CD4-positive, alpha-beta memory T cell (primary cell): ENCODE measurements at regions not wholly inside any gene's neighbourhood (a gene's known extent, or its start where the extent isn't known, plus 50 kb on each side); places are given as distances from the start of the nearest gene placed in this dataset.
A peak's percentile ranks its signal among the peaks of the same experiment; 100 is the strongest.

Source experiments
- CTCF ChIA-PET: fragments of 350-600 bp; sonication (Branson Sonifier 250); formaldehyde crosslinking; loops from one replicate; lab custom pipeline; 2021; ENCODE audit warnings: inconsistent platforms; ENCODE audit not compliant: partially characterized antibody; lab: Charles Lee
- POLR2A ChIA-PET: fragments of 350-600 bp; sonication (Branson Sonifier 250); formaldehyde crosslinking; loops from one replicate; lab custom pipeline; 2021; ENCODE audit not compliant: partially characterized antibody; lab: Charles Lee
- DNase-seq, 5 donors: peaks; one replicate each; pipeline versions ENCODE4 v3.0.0 to v3.0.0-alpha.2; 2020 to 2022; ENCODE audit warnings: mixed read lengths in 1 of 5
- H3K27ac ChIP-seq: one replicate; pipeline ENCODE4 v1.7.0; 2013; ENCODE audit warnings: low read depth, low read length
- H3K27me3 ChIP-seq: 2 replicates; pipeline ENCODE4 v1.7.0; 2013; ENCODE audit warnings: mild to moderate bottlenecking, low read length, moderate library complexity; ENCODE audit not compliant: insufficient read depth
- H3K36me3 ChIP-seq: 2 replicates; pipeline ENCODE4 v1.7.0; 2013; ENCODE audit warnings: mild to moderate bottlenecking, low read length, moderate library complexity; ENCODE audit not compliant: insufficient read depth
- H3K4me1 ChIP-seq: 2 replicates; pipeline ENCODE4 v1.7.0; 2013; ENCODE audit warnings: mild to moderate bottlenecking, low read length, moderate library complexity; ENCODE audit not compliant: insufficient read depth
- H3K4me3 ChIP-seq, 2 donors: one replicate each; pipeline ENCODE4 v1.7.0; 2013; ENCODE audit warnings: low read length in 2 of 2, mild to moderate bottlenecking in 1 of 2
- H3K9me3 ChIP-seq, 2 donors: one replicate each; pipeline ENCODE4 v1.7.0; 2013; ENCODE audit warnings: low read length in 2 of 2, control low read depth in 1 of 2; ENCODE audit not compliant: control insufficient read depth in 1 of 2
- H3K27ac Mint-ChIP-seq, 7 donors: one replicate each; pipeline ENCODE4 v1.8.0; 2020 to 2021; ENCODE audit warnings: mixed read lengths in 7 of 7, mild to moderate bottlenecking in 6 of 7, inconsistent platforms in 3 of 7, moderate library complexity in 3 of 7
- H3K27me3 Mint-ChIP-seq, 2 donors: one replicate each; pipeline ENCODE4 v1.8.0; 2020 to 2021; ENCODE audit warnings: mixed read lengths in 2 of 2
- H3K36me3 Mint-ChIP-seq, 2 donors: one replicate each; pipeline ENCODE4 v1.8.0; 2020 to 2021; ENCODE audit warnings: mixed read lengths in 2 of 2, inconsistent platforms in 1 of 2, mild to moderate bottlenecking in 1 of 2
- H3K4me1 Mint-ChIP-seq, 4 donors: one replicate each; pipeline ENCODE4 v1.8.0; 2020 to 2021; ENCODE audit warnings: mixed read lengths in 4 of 4, mild to moderate bottlenecking in 1 of 4
- H3K4me3 Mint-ChIP-seq, 8 donors: one replicate each; pipeline ENCODE4 v1.8.0; 2020 to 2021; ENCODE audit warnings: mixed read lengths in 8 of 8, mild to moderate bottlenecking in 7 of 8, moderate library complexity in 6 of 8, inconsistent platforms in 3 of 8
- H3K9me3 Mint-ChIP-seq, 8 donors: one replicate each; pipeline ENCODE4 v1.8.0; 2020 to 2021; ENCODE audit warnings: mixed read lengths in 8 of 8, mild to moderate bottlenecking in 5 of 8, inconsistent platforms in 3 of 8, moderate library complexity in 1 of 8
- intact Hi-C: fragments of 100-400 bp; cut with micrococcal nuclease; formaldehyde crosslinking; loops from one replicate; pipeline ENCODE4 v1.15.1; 2023

- no peak for DNase-seq
- intact Hi-C loops, result no loop called here
- no peaks in the 10 kb centered on the region for H3K36me3 Mint-ChIP-seq
- H3K27me3 ChIP-seq, result no peaks in the 10 kb centered on the region
- H3K4me1 ChIP-seq, result no peaks in the 10 kb centered on the region
- no peaks in the 10 kb centered on the region for H3K36me3 ChIP-seq
- CTCF ChIA-PET, result no interaction called here
- H3K4me1 Mint-ChIP-seq, result peaks cover 0 to 7% (median 3%) of the 10 kb centered on the region in 4 donors
- no peak overlapping the region for H3K4me3 ChIP-seq
- H3K4me3 Mint-ChIP-seq, result no peak overlapping the region
- no peaks in the 10 kb centered on the region for H3K9me3 Mint-ChIP-seq
- H3K27ac ChIP-seq, result no peak overlapping the region
- POLR2A ChIA-PET, result no interaction called here
- H3K27me3 Mint-ChIP-seq, result peaks cover 21 to 30% of the 10 kb centered on the region in 2 donors
- no peaks in the 10 kb centered on the region for H3K9me3 ChIP-seq
- H3K27ac Mint-ChIP-seq, result no peak overlapping the region
Measured at GRCh38 chr20:51119914-51120313, 97.0 kb upstream of the KCNG1 start.

GRCh38 chr20:51118985-51119527 lies 96.1 kb upstream of the KCNG1 start:
- H3K27ac ChIP-seq, result no peak overlapping the region
- Mint-ChIP-seq H3K27me3 (peaks cover 23 to 30% of the 10 kb centered on the region in 2 donors), H3K27ac (no peak overlapping the region), H3K4me1 (peaks cover 0 to 7% (median 3%) of the 10 kb centered on the region in 4 donors), H3K36me3 (no peaks in the 10 kb centered on the region), H3K4me3 (no peak overlapping the region), H3K9me3 (no peaks in the 10 kb centered on the region)
- intact Hi-C loops, result no loop called here
- H3K4me3 ChIP-seq, result no peak overlapping the region
- CTCF ChIA-PET, result no interaction called here
- H3K36me3 ChIP-seq, result no peaks in the 10 kb centered on the region
- no peak for DNase-seq
- no peaks in the 10 kb centered on the region for H3K9me3 ChIP-seq
- H3K27me3 ChIP-seq, result no peaks in the 10 kb centered on the region
- H3K4me1 ChIP-seq, result no peaks in the 10 kb centered on the region
- POLR2A ChIA-PET, result no interaction called here

- Mint-ChIP-seq H3K4me3 (no peak overlapping the region), H3K36me3 (no peaks in the 10 kb centered on the region), H3K4me1 (peaks cover 0 to 7% (median 3%) of the 10 kb centered on the region in 4 donors), H3K27me3 (peaks cover 23 to 30% of the 10 kb centered on the region in 2 donors), H3K27ac (no peak overlapping the region), H3K9me3 (no peaks in the 10 kb centered on the region)
- POLR2A ChIA-PET, result no interaction called here
- H3K27me3 ChIP-seq, result no peaks in the 10 kb centered on the region
- H3K36me3 ChIP-seq, result no peaks in the 10 kb centered on the region
- intact Hi-C loops, result no loop called here
- CTCF ChIA-PET, result no interaction called here
- no peak overlapping the region for H3K27ac ChIP-seq
- H3K4me1 ChIP-seq, result no peaks in the 10 kb centered on the region
- no peaks in the 10 kb centered on the region for H3K9me3 ChIP-seq
- no peak overlapping the region for H3K4me3 ChIP-seq
- DNase-seq, result no peak
Measured at GRCh38 chr20:51118216-51118615, 95.3 kb upstream of the KCNG1 start.

GRCh38 chr20:51116765-51117686 lies 94.1 kb upstream of the KCNG1 start:
- Mint-ChIP-seq H3K27ac (peak overlapping the region in 1 of 7 donors; percentile 52), H3K36me3 (no peaks in the 10 kb centered on the region), H3K4me3 (no peak overlapping the region), H3K27me3 (peaks cover 16 to 26% of the 10 kb centered on the region in 2 donors), H3K4me1 (no peaks in the 10 kb centered on the region), H3K9me3 (peaks cover 0 to 2% (median 0%) of the 10 kb centered on the region in 8 donors)
- DNase-seq, result no peak
- Histone ChIP-seq H3K4me1 (no peaks in the 10 kb centered on the region), H3K9me3 (no peaks in the 10 kb centered on the region), H3K36me3 (no peaks in the 10 kb centered on the region), H3K27me3 (no peaks in the 10 kb centered on the region), H3K4me3 (no peak overlapping the region), H3K27ac (no peak overlapping the region)
- ChIA-PET CTCF (interaction anchor here (0.6 to 0.7 kb wide), 2 partner anchors 10 to 17 kb away, joined by 3 read pairs; no protein-coding TSS in a partner anchor), POLR2A (no interaction called here)
- intact Hi-C loops, result no loop called here

GRCh38 chr20:51111290-51111689 lies 88.4 kb upstream of the KCNG1 start:
- H3K9me3 Mint-ChIP-seq, result peaks cover 0 to 2% (median 0%) of the 10 kb centered on the region in 8 donors
- Histone ChIP-seq H3K36me3 (no peaks in the 10 kb centered on the region), H3K4me1 (no peaks in the 10 kb centered on the region), H3K27me3 (peaks cover 5% of the 10 kb centered on the region), H3K27ac (no peak overlapping the region), H3K4me3 (no peak overlapping the region), H3K9me3 (no peaks in the 10 kb centered on the region)
- peaks cover 8 to 28% of the 10 kb centered on the region in 2 donors for H3K27me3 Mint-ChIP-seq
- H3K4me1 Mint-ChIP-seq, result no peaks in the 10 kb centered on the region
- no peak overlapping the region for H3K27ac Mint-ChIP-seq
- POLR2A ChIA-PET, result no interaction called here
- intact Hi-C loops, result no loop called here
- CTCF ChIA-PET, result no interaction called here
- no peaks in the 10 kb centered on the region for H3K36me3 Mint-ChIP-seq
- H3K4me3 Mint-ChIP-seq, result no peak overlapping the region
- no peak for DNase-seq

GRCh38 chr20:51108638-51109363 lies 85.9 kb upstream of the KCNG1 start:
- no peaks in the 10 kb centered on the region for H3K36me3 ChIP-seq
- no peak overlapping the region for H3K27ac ChIP-seq
- no peak for DNase-seq
- peaks cover 0 to 2% (median 0%) of the 10 kb centered on the region in 8 donors for H3K9me3 Mint-ChIP-seq
- H3K27me3 ChIP-seq, result peaks cover 5% of the 10 kb centered on the region
- no peaks in the 10 kb centered on the region for H3K9me3 ChIP-seq
- peaks cover 6 to 23% of the 10 kb centered on the region in 2 donors for H3K27me3 Mint-ChIP-seq
- no peak overlapping the region for H3K4me3 Mint-ChIP-seq
- no peak overlapping the region for H3K27ac Mint-ChIP-seq
- POLR2A ChIA-PET, result no interaction called here
- no peaks in the 10 kb centered on the region for H3K4me1 Mint-ChIP-seq
- CTCF ChIA-PET, result no interaction called here
- H3K4me1 ChIP-seq, result no peaks in the 10 kb centered on the region
- no peaks in the 10 kb centered on the region for H3K36me3 Mint-ChIP-seq
- intact Hi-C loops, result no loop called here
- H3K4me3 ChIP-seq, result no peak overlapping the region

GRCh38 chr20:51106011-51106410 lies 83.1 kb upstream of the KCNG1 start:
- no peak overlapping the region for H3K4me3 ChIP-seq
- no peaks in the 10 kb centered on the region for H3K9me3 ChIP-seq
- ChIA-PET POLR2A (no interaction called here), CTCF (no interaction called here)
- Mint-ChIP-seq H3K27ac (no peak overlapping the region), H3K36me3 (no peaks in the 10 kb centered on the region), H3K4me3 (no peak overlapping the region), H3K4me1 (no peaks in the 10 kb centered on the region), H3K9me3 (peaks cover 0 to 2% (median 0%) of the 10 kb centered on the region in 8 donors), H3K27me3 (peaks cover 10 to 29% of the 10 kb centered on the region in 2 donors)
- no peaks in the 10 kb centered on the region for H3K36me3 ChIP-seq
- no peaks in the 10 kb centered on the region for H3K4me1 ChIP-seq
- intact Hi-C loops, result no loop called here
- DNase-seq, result no peak
- peaks cover 3% of the 10 kb centered on the region for H3K27me3 ChIP-seq
- H3K27ac ChIP-seq, result no peak overlapping the region
